CD4-positive, CD25-positive, alpha-beta regulatory T cell (primary cell): ENCODE measurements at regions not wholly inside any gene's neighbourhood (a gene's known extent, or its start where the extent isn't known, plus 50 kb on each side); places are given as distances from the start of the nearest gene placed in this dataset.

ENCODE experiments used
- ATAC-seq, 2 donors: fragments of 150-1000 bp; cut with Tn5 transposase; one replicate each; pipeline ENCODE4 v1.10.0; 2021; ENCODE audit warnings: low read depth in 2 of 2, moderate number of reproducible peaks in 2 of 2, moderate library complexity in 1 of 2
- DNase-seq, 3 donors: peaks; one replicate each; pipeline versions ENCODE4 v3.0.0 to v3.0.0-alpha.2; 2012 to 2022; ENCODE audit warnings: mixed read lengths in 1 of 3
- H3K27ac ChIP-seq: one replicate; pipeline ENCODE4 v1.7.0; 2013; ENCODE audit warnings: mild to moderate bottlenecking, low read length; ENCODE audit not compliant: insufficient read depth, poor library complexity, severe bottlenecking
- H3K27me3 ChIP-seq: one replicate; pipeline ENCODE4 v1.7.0; 2013; ENCODE audit warnings: low read length; ENCODE audit not compliant: control insufficient read depth, insufficient read depth
- H3K36me3 ChIP-seq: one replicate; pipeline ENCODE4 v1.7.0; 2013; ENCODE audit warnings: mild to moderate bottlenecking, low read length, moderate library complexity; ENCODE audit not compliant: control insufficient read depth, insufficient read depth
- H3K4me1 ChIP-seq: 2 replicates; pipeline ENCODE4 v1.7.0; 2013; ENCODE audit warnings: mild to moderate bottlenecking, low read length; ENCODE audit not compliant: insufficient read depth, control insufficient read depth, poor library complexity, severe bottlenecking
- H3K4me3 ChIP-seq: one replicate; pipeline ENCODE4 v1.7.0; 2013; ENCODE audit warnings: low read depth, mild to moderate bottlenecking, low read length, moderate library complexity
- H3K9me3 ChIP-seq, 2 experiments: 1 replicate in 1 of 2; 2 replicates in 1 of 2; pipeline ENCODE4 v1.7.0; 2013; ENCODE audit warnings: low read length in 2 of 2, mild to moderate bottlenecking in 1 of 2, moderate library complexity in 1 of 2; ENCODE audit not compliant: control insufficient read depth in 2 of 2
- H3K27ac Mint-ChIP-seq, 3 donors: one replicate each; pipeline ENCODE4 v1.8.0; 2020 to 2022; ENCODE audit warnings: mild to moderate bottlenecking in 3 of 3, mixed read lengths in 3 of 3, moderate library complexity in 2 of 3
- H3K27me3 Mint-ChIP-seq: one replicate; pipeline ENCODE4 v1.8.0; 2022; ENCODE audit warnings: mild to moderate bottlenecking, mixed read lengths
- H3K36me3 Mint-ChIP-seq: one replicate; pipeline ENCODE4 v1.8.0; 2020; ENCODE audit warnings: mixed read lengths
- H3K4me1 Mint-ChIP-seq, 4 donors: one replicate each; pipeline ENCODE4 v1.8.0; 2020 to 2022; ENCODE audit warnings: mixed read lengths in 4 of 4, mild to moderate bottlenecking in 1 of 4
- H3K4me3 Mint-ChIP-seq, 4 donors: one replicate each; pipeline ENCODE4 v1.8.0; 2020 to 2022; ENCODE audit warnings: mild to moderate bottlenecking in 4 of 4, mixed read lengths in 4 of 4, moderate library complexity in 3 of 4
- H3K9me3 Mint-ChIP-seq, 7 donors: one replicate each; pipeline ENCODE4 v1.8.0; 2020 to 2022; ENCODE audit warnings: mixed read lengths in 7 of 7, mild to moderate bottlenecking in 3 of 7, moderate library complexity in 2 of 7

GRCh38 chr14:97367278-97367677 lies 570.1 kb downstream of the VRK1 start:
- H3K36me3 ChIP-seq: no peaks in the 10 kb centered on the region
- no peaks in the 10 kb centered on the region for H3K4me1 ChIP-seq
- no peak for ATAC-seq
- Mint-ChIP-seq H3K27me3 (peaks cover 13% of the 10 kb centered on the region), H3K9me3 (peaks cover 0 to 2% (median 0%) of the 10 kb centered on the region in 7 donors), H3K4me3 (no peak overlapping the region), H3K27ac (no peak overlapping the region), H3K4me1 (peaks cover 0 to 5% (median under 1%) of the 10 kb centered on the region in 4 donors), H3K36me3 (no peaks in the 10 kb centered on the region)
- H3K9me3 ChIP-seq: peaks cover 0 to 2% of the 10 kb centered on the region in 2 experiments
- no peak overlapping the region for H3K27ac ChIP-seq
- H3K27me3 ChIP-seq: no peaks in the 10 kb centered on the region
- no peak overlapping the region for H3K4me3 ChIP-seq
- DNase-seq: no peak

GRCh38 chr14:97368049-97368448 lies 570.9 kb downstream of the VRK1 start:
- Histone ChIP-seq H3K27me3 (no peaks in the 10 kb centered on the region), H3K4me3 (no peak overlapping the region), H3K9me3 (peaks cover 0 to 2% of the 10 kb centered on the region in 2 experiments), H3K27ac (no peak overlapping the region), H3K4me1 (no peaks in the 10 kb centered on the region), H3K36me3 (no peaks in the 10 kb centered on the region)
- DNase-seq (no peak), ATAC-seq (no peak)
- peaks cover 0 to 2% (median 0%) of the 10 kb centered on the region in 7 donors for H3K9me3 Mint-ChIP-seq
- no peak overlapping the region for H3K4me3 Mint-ChIP-seq
- H3K36me3 Mint-ChIP-seq: no peaks in the 10 kb centered on the region
- H3K27me3 Mint-ChIP-seq: peaks cover 8% of the 10 kb centered on the region
- peak overlapping the region in 1 of 3 donors; percentile 26 for H3K27ac Mint-ChIP-seq
- H3K4me1 Mint-ChIP-seq: peaks cover 0 to 5% (median under 1%) of the 10 kb centered on the region in 4 donors

- no peak overlapping the region for H3K4me3 ChIP-seq
- no peaks in the 10 kb centered on the region for H3K36me3 ChIP-seq
- peaks cover 0 to 2% of the 10 kb centered on the region in 2 experiments for H3K9me3 ChIP-seq
- H3K27me3 ChIP-seq: no peaks in the 10 kb centered on the region
- no peaks in the 10 kb centered on the region for H3K36me3 Mint-ChIP-seq
- no peak for ATAC-seq
- no peak for DNase-seq
- H3K27ac Mint-ChIP-seq: no peak overlapping the region
- peaks cover 0 to 4% (median 2%) of the 10 kb centered on the region in 7 donors for H3K9me3 Mint-ChIP-seq
- H3K27ac ChIP-seq: no peak overlapping the region
- H3K4me1 ChIP-seq: no peaks in the 10 kb centered on the region
- H3K4me3 Mint-ChIP-seq: no peak overlapping the region
- peaks cover 0 to 5% (median under 1%) of the 10 kb centered on the region in 4 donors for H3K4me1 Mint-ChIP-seq
- H3K27me3 Mint-ChIP-seq: peaks cover 14% of the 10 kb centered on the region
Measured at GRCh38 chr14:97368900-97369564, 571.9 kb downstream of the VRK1 start.

GRCh38 chr14:97369901-97370300 lies 572.7 kb downstream of the VRK1 start:
- H3K4me3 ChIP-seq: no peak overlapping the region
- Mint-ChIP-seq H3K27ac (no peak overlapping the region), H3K27me3 (peaks cover 14% of the 10 kb centered on the region), H3K4me3 (no peak overlapping the region), H3K36me3 (no peaks in the 10 kb centered on the region), H3K4me1 (peaks cover 0 to 5% (median 4%) of the 10 kb centered on the region in 4 donors), H3K9me3 (peaks cover 0 to 5% (median 2%) of the 10 kb centered on the region in 7 donors)
- ATAC-seq (no peak), DNase-seq (no peak)
- H3K27ac ChIP-seq: no peak overlapping the region
- no peaks in the 10 kb centered on the region for H3K36me3 ChIP-seq
- no peaks in the 10 kb centered on the region for H3K27me3 ChIP-seq
- peaks cover 0 to 2% of the 10 kb centered on the region in 2 experiments for H3K9me3 ChIP-seq
- no peaks in the 10 kb centered on the region for H3K4me1 ChIP-seq

GRCh38 chr14:97376310-97376709 lies 579.1 kb downstream of the VRK1 start:
- no peak for ATAC-seq
- no peaks in the 10 kb centered on the region for H3K27me3 ChIP-seq
- H3K27ac ChIP-seq: no peak overlapping the region
- H3K9me3 ChIP-seq: peaks cover 0 to under 1% of the 10 kb centered on the region in 2 experiments
- Mint-ChIP-seq H3K4me1 (peaks cover 5 to 41% (median 17%) of the 10 kb centered on the region in 4 donors), H3K27me3 (peaks cover 6% of the 10 kb centered on the region), H3K9me3 (peaks cover 0 to 5% (median 0%) of the 10 kb centered on the region in 7 donors), H3K4me3 (no peak overlapping the region), H3K27ac (no peak overlapping the region), H3K36me3 (no peaks in the 10 kb centered on the region)
- no peaks in the 10 kb centered on the region for H3K36me3 ChIP-seq
- peaks cover 29% of the 10 kb centered on the region for H3K4me1 ChIP-seq
- no peak for DNase-seq
- H3K4me3 ChIP-seq: no peak overlapping the region

- Mint-ChIP-seq H3K4me1 (peaks cover 5 to 47% (median 18%) of the 10 kb centered on the region in 4 donors), H3K27ac (peak overlapping the region in 1 of 3 donors; percentile 82), H3K4me3 (peak overlapping the region in 1 of 4 donors; percentile 49), H3K27me3 (peaks cover 6% of the 10 kb centered on the region), H3K36me3 (no peaks in the 10 kb centered on the region), H3K9me3 (peaks cover 0 to 5% (median 2%) of the 10 kb centered on the region in 7 donors)
- Histone ChIP-seq H3K4me3 (no peak overlapping the region), H3K9me3 (peaks cover 0 to 3% of the 10 kb centered on the region in 2 experiments), H3K4me1 (peaks cover 29% of the 10 kb centered on the region), H3K36me3 (no peaks in the 10 kb centered on the region), H3K27ac (no peak overlapping the region), H3K27me3 (no peaks in the 10 kb centered on the region)
- DNase-seq: no peak
- ATAC-seq: no peak
Measured at GRCh38 chr14:97377550-97377949, 580.4 kb downstream of the VRK1 start.

GRCh38 chr14:97379091-97379531 lies 581.9 kb downstream of the VRK1 start:
- Histone ChIP-seq H3K9me3 (peaks cover 0 to 3% of the 10 kb centered on the region in 2 experiments), H3K4me3 (peak overlapping the region; percentile 32), H3K27ac (no peak overlapping the region), H3K36me3 (no peaks in the 10 kb centered on the region), H3K27me3 (no peaks in the 10 kb centered on the region), H3K4me1 (peaks cover 29% of the 10 kb centered on the region)
- peaks cover under 1% of the 10 kb centered on the region for H3K27me3 Mint-ChIP-seq
- H3K27ac Mint-ChIP-seq: peak overlapping the region in 2 of 3 donors; percentile 62 to 82
- H3K4me1 Mint-ChIP-seq: peaks cover 5 to 47% (median 18%) of the 10 kb centered on the region in 4 donors
- DNase-seq: peak in 2 of 3 donors; percentile 5 to 74
- peak overlapping the region in 3 of 4 donors; percentile 1 to 75 (median 67) for H3K4me3 Mint-ChIP-seq
- H3K9me3 Mint-ChIP-seq: peaks cover 0 to 3% (median 1%) of the 10 kb centered on the region in 7 donors
- no peak for ATAC-seq
- no peaks in the 10 kb centered on the region for H3K36me3 Mint-ChIP-seq
